ENCODE measurements at regions not wholly inside any gene's neighbourhood (a gene's known extent, or its start where the extent isn't known, plus 50 kb on each side); places are given as distances from the start of the nearest gene placed in this dataset.

- TF ChIP-seq POLR2A (IDR thresholded peaks at IDR 0.05) (no peak), EP300 (IDR thresholded peaks at IDR 0.05; ENCODE audit: low read depth) (no peak), CTCF (IDR thresholded peaks at IDR 0.05) (no peak)
Observed at GRCh38 chr15:25095179-25095578, 140.4 kb downstream of the SNRPN start.

Data from transverse colon (tissue), 3 donors.